Neural progenitor cell (in vitro differentiated cells): ENCODE measurements at regions not wholly inside any gene's neighbourhood (a gene's known extent, or its start where the extent isn't known, plus 50 kb on each side); places are given as distances from the start of the nearest gene placed in this dataset.

ENCODE experiments used
- DNase-seq: peaks from one replicate; pipeline ENCODE4 v3.0.0-alpha.2; 2016; ENCODE audit warnings: low spot score
- H2AFZ ChIP-seq: fragments of 200-600 bp; sonication (generic); replicated peaks from 2 replicates; pipeline ENCODE4 v1.6.1; 2016; ENCODE audit warnings: antibody characterized with exemption
- H3F3A ChIP-seq: fragments of 200-600 bp; sonication (generic); 2 replicates; pipeline ENCODE4 v1.6.1; 2016; ENCODE audit warnings: antibody characterized with exemption, low read depth
- H3K27ac ChIP-seq: fragments of 200-600 bp; sonication (generic); 2 replicates; pipeline ENCODE4 v1.5.1; 2016; ENCODE audit warnings: mild to moderate bottlenecking
- H3K27me3 ChIP-seq: fragments of 200-600 bp; sonication (generic); 2 replicates; pipeline ENCODE4 v1.6.1; 2016; ENCODE audit warnings: mild to moderate bottlenecking, moderate library complexity
- H3K36me3 ChIP-seq: fragments of 200-600 bp; sonication (generic); 2 replicates; pipeline ENCODE4 v1.5.1; 2016
- H3K4me1 ChIP-seq: fragments of 200-600 bp; sonication (generic); 2 replicates; pipeline ENCODE4 v1.6.1; 2016; ENCODE audit warnings: mixed run types
- H3K4me2 ChIP-seq: fragments of 200-600 bp; sonication (generic); 2 replicates; pipeline ENCODE4 v1.6.1; 2016
- H3K4me3 ChIP-seq: fragments of 200-600 bp; sonication (generic); 2 replicates; pipeline ENCODE4 v1.5.1; 2016
- H3K79me2 ChIP-seq: fragments of 200-600 bp; sonication (generic); 2 replicates; pipeline ENCODE4 v1.6.1; 2016; ENCODE audit warnings: low read depth
- H3K9ac ChIP-seq: fragments of 200-600 bp; sonication (generic); 2 replicates; pipeline ENCODE4 v1.6.1; 2016
- H3K9me3 ChIP-seq: fragments of 200-600 bp; sonication (generic); 2 replicates; pipeline ENCODE4 v1.5.1; 2016; ENCODE audit warnings: low read depth
- H4K20me1 ChIP-seq: fragments of 200-600 bp; sonication (generic); 2 replicates; pipeline ENCODE4 v1.6.1; 2016; ENCODE audit warnings: low read depth
- H3K27ac Mint-ChIP-seq: 3 replicates; pipeline ENCODE4 v1.8.0; 2021; ENCODE audit warnings: mixed read lengths
- H3K27me3 Mint-ChIP-seq: 2 replicates; pipeline ENCODE4 v1.8.0; 2022; ENCODE audit warnings: low read depth, mild to moderate bottlenecking, inconsistent platforms, moderate library complexity, mixed read lengths; ENCODE audit not compliant: insufficient read depth
- H3K36me3 Mint-ChIP-seq: 3 replicates; pipeline ENCODE4 v1.8.0; 2021; ENCODE audit warnings: mixed read lengths
- H3K4me1 Mint-ChIP-seq: 3 replicates; pipeline ENCODE4 v1.8.0; 2021; ENCODE audit warnings: mixed read lengths
- H3K4me3 Mint-ChIP-seq: 3 replicates; pipeline ENCODE4 v1.8.0; 2021; ENCODE audit warnings: mild to moderate bottlenecking, moderate library complexity, mixed read lengths
- H3K9me3 Mint-ChIP-seq: 3 replicates; pipeline ENCODE4 v1.8.0; 2020; ENCODE audit warnings: mixed read lengths
- EZH2 ChIP-seq: fragments of 200-600 bp; sonication (generic); IDR thresholded peaks from 2 replicates; pipeline ENCODE4 v1.6.1; 2017; ENCODE audit warnings: antibody characterized with exemption, mild to moderate bottlenecking, moderate library complexity
- EZH2phosphoT487 ChIP-seq: fragments of 200-600 bp; sonication (generic); IDR thresholded peaks from 2 replicates; pipeline ENCODE4 v1.6.1; 2017; ENCODE audit warnings: antibody characterized with exemption
- TF ChIP-seq, protein P1 (sequence below): fragments of 200-600 bp; sonication (generic); IDR thresholded peaks from 2 replicates; pipeline ENCODE4 v1.5.1; 2017; ENCODE audit warnings: antibody characterized with exemption, mild to moderate bottlenecking

DNA sequence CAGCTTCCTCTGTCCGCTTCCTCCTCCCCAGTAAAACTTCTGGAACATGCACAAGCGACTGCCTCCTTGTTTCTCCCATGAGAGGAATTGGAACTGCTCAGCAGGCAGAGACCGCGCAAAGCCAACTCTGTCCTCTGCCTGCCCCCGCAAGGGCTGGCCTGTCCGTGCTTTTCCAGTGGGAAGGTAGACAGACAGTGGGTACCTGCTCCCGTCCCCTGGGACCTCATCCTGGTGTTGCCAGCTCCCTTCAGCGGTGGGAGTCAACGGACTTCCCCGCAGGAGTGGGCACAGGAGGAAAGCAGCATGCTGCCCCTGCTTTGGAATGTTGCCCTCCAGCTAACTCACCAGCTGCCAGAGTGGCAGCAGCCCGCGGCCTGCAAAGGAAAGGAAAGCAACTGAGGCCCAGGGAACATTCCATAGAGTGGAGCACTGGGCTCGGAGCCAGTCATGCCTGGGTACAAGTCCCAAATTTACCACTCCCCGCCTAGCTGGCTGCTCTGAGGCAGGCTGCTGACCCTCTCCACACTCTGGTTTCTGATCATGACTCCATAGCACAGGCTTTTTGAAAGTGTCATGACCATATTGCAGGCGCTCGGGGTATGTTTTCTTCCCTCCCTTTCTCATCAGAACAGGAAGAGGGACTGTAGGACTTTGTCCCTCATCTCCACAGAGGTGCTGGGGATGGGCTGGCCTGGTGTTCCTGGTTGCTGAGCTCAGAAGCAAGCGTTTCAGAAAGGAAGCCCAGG, 89.2 kb upstream of the CLMN start:
- no peak overlapping the region for H3K4me3 ChIP-seq
- H4K20me1 ChIP-seq, result no peaks in the 10 kb centered on the region
- Mint-ChIP-seq H3K27ac (no peak overlapping the region), H3K27me3 (peaks cover 9% of the 10 kb centered on the region), H3K4me1 (peaks cover 17% of the 10 kb centered on the region), H3K9me3 (no peaks in the 10 kb centered on the region), H3K4me3 (no peak overlapping the region), H3K36me3 (no peaks in the 10 kb centered on the region)
- H3K9me3 ChIP-seq, result no peaks in the 10 kb centered on the region
- H3K27ac ChIP-seq, result no peak overlapping the region
- TF ChIP-seq EZH2phosphoT487 (no peak), EZH2 (no peak)
- TF ChIP-seq, protein P1, sequence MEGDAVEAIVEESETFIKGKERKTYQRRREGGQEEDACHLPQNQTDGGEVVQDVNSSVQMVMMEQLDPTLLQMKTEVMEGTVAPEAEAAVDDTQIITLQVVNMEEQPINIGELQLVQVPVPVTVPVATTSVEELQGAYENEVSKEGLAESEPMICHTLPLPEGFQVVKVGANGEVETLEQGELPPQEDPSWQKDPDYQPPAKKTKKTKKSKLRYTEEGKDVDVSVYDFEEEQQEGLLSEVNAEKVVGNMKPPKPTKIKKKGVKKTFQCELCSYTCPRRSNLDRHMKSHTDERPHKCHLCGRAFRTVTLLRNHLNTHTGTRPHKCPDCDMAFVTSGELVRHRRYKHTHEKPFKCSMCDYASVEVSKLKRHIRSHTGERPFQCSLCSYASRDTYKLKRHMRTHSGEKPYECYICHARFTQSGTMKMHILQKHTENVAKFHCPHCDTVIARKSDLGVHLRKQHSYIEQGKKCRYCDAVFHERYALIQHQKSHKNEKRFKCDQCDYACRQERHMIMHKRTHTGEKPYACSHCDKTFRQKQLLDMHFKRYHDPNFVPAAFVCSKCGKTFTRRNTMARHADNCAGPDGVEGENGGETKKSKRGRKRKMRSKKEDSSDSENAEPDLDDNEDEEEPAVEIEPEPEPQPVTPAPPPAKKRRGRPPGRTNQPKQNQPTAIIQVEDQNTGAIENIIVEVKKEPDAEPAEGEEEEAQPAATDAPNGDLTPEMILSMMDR, result no peak
- no peaks in the 10 kb centered on the region for H3K36me3 ChIP-seq
- no peak overlapping the region for H2AFZ ChIP-seq
- H3K79me2 ChIP-seq, result no peaks in the 10 kb centered on the region
- peaks cover 15% of the 10 kb centered on the region for H3F3A ChIP-seq
- H3K4me2 ChIP-seq, result peak overlapping the region; percentile 55
- peaks cover 15% of the 10 kb centered on the region for H3K4me1 ChIP-seq
- H3K27me3 ChIP-seq, result no peaks in the 10 kb centered on the region
- DNase-seq, result no peak
- H3K9ac ChIP-seq, result no peak overlapping the region

DNA sequence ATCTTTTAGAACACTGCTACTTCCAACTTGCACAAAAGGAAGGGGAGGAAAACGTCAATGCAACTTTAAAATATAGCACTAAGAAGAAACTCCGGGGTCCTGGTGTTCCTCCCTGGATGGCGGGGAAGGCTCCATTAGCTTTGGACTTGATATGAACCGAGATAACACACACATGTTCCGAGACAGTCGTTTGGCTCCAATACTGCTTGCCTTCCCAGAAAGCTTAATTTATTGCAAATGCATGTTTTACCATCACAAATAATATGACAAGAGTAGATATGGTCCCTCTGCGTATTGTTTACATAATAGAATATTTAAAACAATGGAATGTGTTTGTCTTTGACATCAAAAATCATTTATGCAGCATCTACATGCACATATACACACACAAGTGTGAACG, 87.6 kb upstream of the CLMN start:
- peaks cover 7% of the 10 kb centered on the region for H3K27me3 Mint-ChIP-seq
- H3K4me2 ChIP-seq, result no peak overlapping the region
- H3K79me2 ChIP-seq, result no peaks in the 10 kb centered on the region
- no peak overlapping the region for H3K27ac Mint-ChIP-seq
- no peaks in the 10 kb centered on the region for H3K9me3 Mint-ChIP-seq
- no peaks in the 10 kb centered on the region for H3K36me3 ChIP-seq
- H3K4me1 ChIP-seq, result peaks cover 15% of the 10 kb centered on the region
- H3K36me3 Mint-ChIP-seq, result no peaks in the 10 kb centered on the region
- H3K27ac ChIP-seq, result no peak overlapping the region
- TF ChIP-seq EZH2phosphoT487, result no peak
- TF ChIP-seq EZH2, result no peak
- TF ChIP-seq, protein P1, result no peak
- H3K4me3 Mint-ChIP-seq, result no peak overlapping the region
- no peaks in the 10 kb centered on the region for H4K20me1 ChIP-seq
- no peaks in the 10 kb centered on the region for H3K9me3 ChIP-seq
- no peaks in the 10 kb centered on the region for H3K27me3 ChIP-seq
- peaks cover 14% of the 10 kb centered on the region for H3K4me1 Mint-ChIP-seq
- no peak overlapping the region for H3K4me3 ChIP-seq
- H2AFZ ChIP-seq, result no peak overlapping the region
- DNase-seq, result no peak
- no peak overlapping the region for H3K9ac ChIP-seq
- H3F3A ChIP-seq, result peaks cover 15% of the 10 kb centered on the region

DNA sequence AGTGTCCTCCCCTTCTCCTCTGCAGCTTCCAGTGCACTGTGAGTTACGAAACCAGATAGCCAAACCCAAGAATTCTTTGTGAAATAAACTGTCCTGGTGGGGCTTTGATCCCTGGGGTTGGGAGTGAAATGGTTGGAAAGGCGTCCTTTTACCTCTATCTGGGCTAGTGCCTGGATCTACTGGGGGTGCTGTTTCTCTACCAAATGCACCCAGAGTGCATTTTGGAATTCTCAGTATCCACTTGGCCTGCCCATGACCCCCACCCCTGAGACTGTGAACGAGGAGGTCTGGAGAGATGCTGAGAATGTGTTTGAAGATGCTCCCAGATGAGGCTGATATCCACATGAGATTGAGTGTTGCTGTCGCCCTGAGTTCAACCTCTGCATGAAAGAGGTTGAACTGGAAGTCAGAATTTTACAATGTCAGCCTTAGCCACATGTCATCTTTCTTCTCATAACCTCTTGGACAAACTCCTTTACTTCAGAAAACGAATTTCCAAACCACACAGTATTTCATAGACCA, 87.1 kb upstream of the CLMN start:
- H3K27me3 Mint-ChIP-seq, result peaks cover 7% of the 10 kb centered on the region
- no peaks in the 10 kb centered on the region for H3K79me2 ChIP-seq
- no peaks in the 10 kb centered on the region for H3K9me3 Mint-ChIP-seq
- no peak overlapping the region for H3K27ac ChIP-seq
- no peak for DNase-seq
- no peak overlapping the region for H3K4me2 ChIP-seq
- H3K36me3 ChIP-seq, result no peaks in the 10 kb centered on the region
- peaks cover 14% of the 10 kb centered on the region for H3K4me1 Mint-ChIP-seq
- no peak overlapping the region for H2AFZ ChIP-seq
- H3K4me3 Mint-ChIP-seq, result no peak overlapping the region
- H3K27me3 ChIP-seq, result no peaks in the 10 kb centered on the region
- H4K20me1 ChIP-seq, result no peaks in the 10 kb centered on the region
- no peaks in the 10 kb centered on the region for H3K9me3 ChIP-seq
- no peak overlapping the region for H3K9ac ChIP-seq
- no peak overlapping the region for H3K4me3 ChIP-seq
- peaks cover 15% of the 10 kb centered on the region for H3K4me1 ChIP-seq
- no peak overlapping the region for H3K27ac Mint-ChIP-seq
- TF ChIP-seq EZH2phosphoT487 (no peak), EZH2 (no peak)
- TF ChIP-seq, protein P1, result no peak
- no peaks in the 10 kb centered on the region for H3K36me3 Mint-ChIP-seq
- peaks cover 15% of the 10 kb centered on the region for H3F3A ChIP-seq
